ENCODE measurements at regions not wholly inside any gene's neighbourhood (a gene's known extent, or its start where the extent isn't known, plus 50 kb on each side); places are given as distances from the start of the nearest gene placed in this dataset.
"Not testable (repeated sequence)": the region's sequence is repeated elsewhere in the genome, so short reads cannot be mapped to it uniquely, and the experiment has no call there.

GRCh38 chr11:27227736-27228135 lies 135.3 kb downstream of the CCDC34 start:
- TF ChIP-seq GLIS1 (tag by site-specific recombination; IDR thresholded peaks at IDR 0.05): 0 out of 2 replicates have a peak, but pooled peaks have one; percentile 6
- TF ChIP-seq MZF1 (tag by site-specific recombination; IDR thresholded peaks at IDR 0.05; ENCODE audit: borderline replicate concordance): no peak
- POLR2A ChIA-PET: no interaction called here
- CTCF ChIA-PET: no interaction called here
- Histone ChIP-seq H3K27ac (ENCODE audit: extremely low read depth, low read depth, low read length) (no peak overlapping the region), H3K4me1 (ENCODE audit: control insufficient read depth, insufficient read depth, low read length) (peaks cover 5% of the 10 kb centered on the region), H3K9me3 (ENCODE audit: control insufficient read depth, insufficient read depth, low read depth, low read length) (no peaks in the 10 kb centered on the region), H3K36me3 (ENCODE audit: control insufficient read depth in 2 of 2, insufficient read depth in 1 of 2, low read length in 2 of 2) (no peaks in the 10 kb centered on the region), H3K4me3 (ENCODE audit: low read depth, low read length) (no peak overlapping the region)

DNA sequence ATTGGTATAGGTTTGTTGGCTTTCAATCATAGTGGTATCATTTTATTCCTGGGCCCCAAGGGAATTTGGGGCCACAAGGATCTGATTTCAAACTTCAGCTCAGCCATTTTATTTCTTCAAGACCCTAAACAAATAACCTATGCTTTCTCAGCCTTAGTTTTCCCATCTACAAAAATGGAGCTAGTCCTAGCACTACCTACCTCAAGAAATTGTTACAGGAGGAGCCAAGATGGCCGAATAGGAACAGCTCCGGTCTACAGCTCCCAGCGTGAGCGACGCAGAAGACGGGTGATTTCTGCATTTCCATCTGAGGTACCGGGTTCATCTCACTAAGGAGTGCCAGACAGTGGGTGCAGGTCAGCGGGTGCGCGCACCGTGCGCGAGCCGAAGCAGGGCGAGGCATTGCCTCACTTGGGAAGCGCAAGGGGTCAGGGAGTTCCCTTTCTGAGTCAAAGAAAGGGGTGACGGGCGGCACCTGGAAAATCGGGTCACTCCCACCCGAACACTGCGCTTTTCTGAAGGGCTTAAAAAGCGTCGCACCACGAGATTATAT lies 143.5 kb downstream of the CCDC34 start:
- Histone ChIP-seq H3K4me1 (ENCODE audit: control insufficient read depth, insufficient read depth, low read length) (peaks cover 16% of the 10 kb centered on the region), H3K36me3 (ENCODE audit: control insufficient read depth in 2 of 2, insufficient read depth in 1 of 2, low read length in 2 of 2) (peaks cover 0 to 31% of the 10 kb centered on the region in 2 experiments; a peak in 1 of 3 replicates)
- H3K4me3 ChIP-seq (ENCODE audit: low read depth, low read length); POLR2A ChIA-PET; H3K27ac ChIP-seq (ENCODE audit: extremely low read depth, low read depth, low read length); H3K9me3 ChIP-seq (ENCODE audit: control insufficient read depth, insufficient read depth, low read depth, low read length): not testable (repeated sequence)
- peak; percentile 47; the same call in 1 of the 2 replicates for TF ChIP-seq ZBTB48 (tag by site-specific recombination; IDR thresholded peaks at IDR 0.05)
- TF ChIP-seq ZNF335 (tag by site-specific recombination; conservative IDR thresholded peaks at IDR 0.05): peak; percentile 21; the same call in 1 of the 2 replicates
- CTCF ChIA-PET: interaction anchor here (0.7 kb wide), 1 partner anchor 34 kb away, joined by 3 read pairs; no protein-coding TSS in a partner anchor

DNA sequence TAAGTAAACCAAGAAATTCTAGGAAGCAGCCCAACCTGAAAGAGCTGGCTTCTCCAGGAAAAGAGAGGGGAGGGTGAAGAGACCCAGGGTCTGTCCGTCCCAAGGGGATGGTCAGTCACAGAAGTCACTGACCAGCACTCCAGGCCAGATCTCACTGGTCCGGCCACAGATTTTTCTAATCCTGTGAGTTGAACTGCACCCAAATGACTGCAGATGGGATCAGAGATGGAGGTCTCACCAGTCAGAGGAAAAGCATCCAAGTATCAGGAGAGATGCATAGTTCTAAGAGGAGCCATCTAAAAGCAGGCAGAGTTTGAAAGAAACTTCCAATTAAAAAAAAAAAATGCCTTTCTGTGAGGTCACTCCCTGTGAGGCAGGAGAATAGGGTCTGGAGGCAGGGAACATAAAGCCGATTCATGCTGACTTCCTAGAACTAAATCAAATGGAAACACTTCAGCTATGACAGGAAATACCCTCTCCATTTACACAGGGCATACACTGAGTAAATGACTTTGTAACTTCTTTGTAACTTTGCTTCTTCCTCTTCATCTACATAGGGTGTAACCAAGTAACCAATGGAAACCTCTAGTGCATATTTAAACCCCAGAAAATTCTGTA lies 144.5 kb downstream of the CCDC34 start:
- POLR2A ChIA-PET: no interaction called here
- peaks cover 17% of the 10 kb centered on the region for H3K4me1 ChIP-seq (ENCODE audit: control insufficient read depth, insufficient read depth, low read length)
- peaks cover 0 to 38% of the 10 kb centered on the region in 2 experiments; a peak in 1 of 3 replicates for H3K36me3 ChIP-seq (ENCODE audit: control insufficient read depth in 2 of 2, insufficient read depth in 1 of 2, low read length in 2 of 2)
- TF ChIP-seq ZNF433 (tag by site-specific recombination; IDR thresholded peaks at IDR 0.05; ENCODE audit: low read depth): no peak
- no peak for TF ChIP-seq HIC1 (tag by site-specific recombination; IDR thresholded peaks at IDR 0.05)
- TF ChIP-seq, protein P1, sequence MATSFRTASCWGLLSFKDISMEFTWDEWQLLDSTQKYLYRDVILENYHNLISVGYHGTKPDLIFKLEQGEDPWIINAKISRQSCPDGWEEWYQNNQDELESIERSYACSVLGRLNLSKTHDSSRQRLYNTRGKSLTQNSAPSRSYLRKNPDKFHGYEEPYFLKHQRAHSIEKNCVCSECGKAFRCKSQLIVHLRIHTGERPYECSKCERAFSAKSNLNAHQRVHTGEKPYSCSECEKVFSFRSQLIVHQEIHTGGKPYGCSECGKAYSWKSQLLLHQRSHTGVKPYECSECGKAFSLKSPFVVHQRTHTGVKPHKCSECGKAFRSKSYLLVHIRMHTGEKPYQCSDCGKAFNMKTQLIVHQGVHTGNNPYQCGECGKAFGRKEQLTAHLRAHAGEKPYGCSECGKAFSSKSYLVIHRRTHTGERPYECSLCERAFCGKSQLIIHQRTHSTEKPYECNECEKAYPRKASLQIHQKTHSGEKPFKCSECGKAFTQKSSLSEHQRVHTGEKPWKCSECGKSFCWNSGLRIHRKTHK (tag by site-specific recombination; IDR thresholded peaks at IDR 0.05): no peak
- no peak for TF ChIP-seq ZNF202 (tag by site-specific recombination; IDR thresholded peaks at IDR 0.05; ENCODE audit: borderline replicate concordance)
- no peak for TF ChIP-seq TCF7L2 (IDR thresholded peaks at IDR 0.05; ENCODE audit: borderline replicate concordance, low read depth, low read length)
- TF ChIP-seq SP7 (tag by site-specific recombination; IDR thresholded peaks at IDR 0.05): 0 out of 2 replicates have a peak, but pooled peaks have one; percentile 31
- TF ChIP-seq ZNF510 (tag by site-specific recombination; IDR thresholded peaks at IDR 0.05; ENCODE audit: insufficient replicate concordance): no peak
- TF ChIP-seq MEIS1 (CRISPR knock-in tag; IDR thresholded peaks at IDR 0.05; ENCODE audit: borderline replicate concordance): no peak
- TF ChIP-seq PRDM4 (tag by site-specific recombination; IDR thresholded peaks at IDR 0.05): peak; percentile 29; the same call in 1 of the 2 replicates
- TF ChIP-seq ZBTB1 (tag by site-specific recombination; IDR thresholded peaks at IDR 0.05): no peak
- no peak for TF ChIP-seq ZNF610 (tag by site-specific recombination; IDR thresholded peaks at IDR 0.05; ENCODE audit: borderline replicate concordance)
- TF ChIP-seq, protein P2, sequence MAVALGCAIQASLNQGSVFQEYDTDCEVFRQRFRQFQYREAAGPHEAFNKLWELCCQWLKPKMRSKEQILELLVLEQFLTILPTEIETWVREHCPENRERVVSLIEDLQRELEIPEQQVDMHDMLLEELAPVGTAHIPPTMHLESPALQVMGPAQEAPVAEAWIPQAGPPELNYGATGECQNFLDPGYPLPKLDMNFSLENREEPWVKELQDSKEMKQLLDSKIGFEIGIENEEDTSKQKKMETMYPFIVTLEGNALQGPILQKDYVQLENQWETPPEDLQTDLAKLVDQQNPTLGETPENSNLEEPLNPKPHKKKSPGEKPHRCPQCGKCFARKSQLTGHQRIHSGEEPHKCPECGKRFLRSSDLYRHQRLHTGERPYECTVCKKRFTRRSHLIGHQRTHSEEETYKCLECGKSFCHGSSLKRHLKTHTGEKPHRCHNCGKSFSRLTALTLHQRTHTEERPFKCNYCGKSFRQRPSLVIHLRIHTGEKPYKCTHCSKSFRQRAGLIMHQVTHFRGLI (tag by site-specific recombination; IDR thresholded peaks at IDR 0.05): peak; percentile 36; the same call in 1 of the 2 replicates
- TF ChIP-seq EGR2 (tag by site-specific recombination; IDR thresholded peaks at IDR 0.05; ENCODE audit: low read depth): no peak
- peak; percentile 75; the same call in 1 of the 2 replicates for TF ChIP-seq ZNF629 (tag by site-specific recombination; IDR thresholded peaks at IDR 0.05)
- TF ChIP-seq, protein P3, sequence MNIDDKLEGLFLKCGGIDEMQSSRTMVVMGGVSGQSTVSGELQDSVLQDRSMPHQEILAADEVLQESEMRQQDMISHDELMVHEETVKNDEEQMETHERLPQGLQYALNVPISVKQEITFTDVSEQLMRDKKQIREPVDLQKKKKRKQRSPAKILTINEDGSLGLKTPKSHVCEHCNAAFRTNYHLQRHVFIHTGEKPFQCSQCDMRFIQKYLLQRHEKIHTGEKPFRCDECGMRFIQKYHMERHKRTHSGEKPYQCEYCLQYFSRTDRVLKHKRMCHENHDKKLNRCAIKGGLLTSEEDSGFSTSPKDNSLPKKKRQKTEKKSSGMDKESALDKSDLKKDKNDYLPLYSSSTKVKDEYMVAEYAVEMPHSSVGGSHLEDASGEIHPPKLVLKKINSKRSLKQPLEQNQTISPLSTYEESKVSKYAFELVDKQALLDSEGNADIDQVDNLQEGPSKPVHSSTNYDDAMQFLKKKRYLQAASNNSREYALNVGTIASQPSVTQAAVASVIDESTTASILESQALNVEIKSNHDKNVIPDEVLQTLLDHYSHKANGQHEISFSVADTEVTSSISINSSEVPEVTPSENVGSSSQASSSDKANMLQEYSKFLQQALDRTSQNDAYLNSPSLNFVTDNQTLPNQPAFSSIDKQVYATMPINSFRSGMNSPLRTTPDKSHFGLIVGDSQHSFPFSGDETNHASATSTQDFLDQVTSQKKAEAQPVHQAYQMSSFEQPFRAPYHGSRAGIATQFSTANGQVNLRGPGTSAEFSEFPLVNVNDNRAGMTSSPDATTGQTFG (tag by site-specific recombination; IDR thresholded peaks at IDR 0.05; ENCODE audit: borderline replicate concordance): no peak

More for the DNA sequence above, 144.5 kb downstream of the CCDC34 start:
- CTCF ChIA-PET: interaction anchor here (0.6 to 2.2 kb wide), 3 partner anchors 15 to 78 kb away, joined by 3 to 9 read pairs (median 3); no protein-coding TSS in a partner anchor
- Histone ChIP-seq H3K4me3 (ENCODE audit: low read depth, low read length) (no peak overlapping the region), H3K9me3 (ENCODE audit: control insufficient read depth, insufficient read depth, low read depth, low read length) (no peaks in the 10 kb centered on the region), H3K27ac (ENCODE audit: extremely low read depth, low read depth, low read length) (peak overlapping the region; percentile 1; the same call in 1 of the 2 replicates)
